Trophoblast cell (in vitro differentiated cells and primary cell): ENCODE measurements at regions not wholly inside any gene's neighbourhood (a gene's known extent, or its start where the extent isn't known, plus 50 kb on each side); places are given as distances from the start of the nearest gene placed in this dataset.

Source experiments
- DNase-seq, 2 donors: peaks; one replicate each; pipeline ENCODE4 v3.0.0-alpha.2; 2016
- H2AFZ ChIP-seq: 2 replicates; pipeline ENCODE4 v1.6.1; 2013; ENCODE audit warnings: low read length, moderate library complexity, mild to moderate bottlenecking; ENCODE audit not compliant: insufficient read depth, poor library complexity
- H2AK5ac ChIP-seq: 2 replicates; pipeline ENCODE4 v1.6.1; 2013; ENCODE audit warnings: mild to moderate bottlenecking, low read length
- H2BK120ac ChIP-seq: 2 replicates; pipeline ENCODE4 v1.6.1; 2013; ENCODE audit warnings: low read length, mild to moderate bottlenecking, moderate library complexity; ENCODE audit not compliant: insufficient read depth, poor library complexity
- H2BK12ac ChIP-seq: 2 replicates; pipeline ENCODE4 v1.6.1; 2013; ENCODE audit warnings: mild to moderate bottlenecking, low read length, moderate library complexity
- H2BK5ac ChIP-seq: 2 replicates; pipeline ENCODE4 v1.6.1; 2013; ENCODE audit warnings: low read length, low read depth, moderate library complexity, mild to moderate bottlenecking; ENCODE audit not compliant: poor library complexity
- H3K14ac ChIP-seq: 2 replicates; pipeline ENCODE4 v1.6.1; 2013; ENCODE audit warnings: mild to moderate bottlenecking, low read length
- H3K18ac ChIP-seq: 2 replicates; pipeline ENCODE4 v1.6.1; 2013; ENCODE audit warnings: mild to moderate bottlenecking, low read length
- H3K23ac ChIP-seq: 2 replicates; pipeline ENCODE4 v1.6.1; 2013; ENCODE audit warnings: low read length
- H3K27ac ChIP-seq: 2 replicates; pipeline ENCODE4 v1.5.1; 2013; ENCODE audit warnings: low read depth, mild to moderate bottlenecking, inconsistent platforms, low read length, moderate library complexity
- H3K27me3 ChIP-seq: 2 replicates; pipeline ENCODE4 v1.6.1; 2013; ENCODE audit warnings: inconsistent platforms, mild to moderate bottlenecking, low read length, moderate library complexity; ENCODE audit not compliant: insufficient read depth
- H3K36me3 ChIP-seq, 2 experiments: 1 replicate in 1 of 2; 2 replicates in 1 of 2; pipeline ENCODE4 v1.6.1; 2013; ENCODE audit warnings: low read length in 2 of 2, mild to moderate bottlenecking in 2 of 2, moderate library complexity in 1 of 2; ENCODE audit not compliant: insufficient read depth in 2 of 2, control insufficient read depth in 1 of 2
- H3K4ac ChIP-seq: 2 replicates; pipeline ENCODE4 v1.6.1; 2013; ENCODE audit warnings: low read depth, mild to moderate bottlenecking, low read length, moderate library complexity
- H3K4me1 ChIP-seq, 2 experiments: 1 replicate in 1 of 2; 2 replicates in 1 of 2; pipeline ENCODE4 v1.6.1; 2013; ENCODE audit warnings: low read length in 2 of 2, mild to moderate bottlenecking in 2 of 2, moderate library complexity in 1 of 2; ENCODE audit not compliant: insufficient read depth in 2 of 2, control insufficient read depth in 1 of 2
- H3K4me2 ChIP-seq: 2 replicates; pipeline ENCODE4 v1.6.1; 2013; ENCODE audit warnings: inconsistent platforms, mild to moderate bottlenecking, low read length, moderate library complexity
- H3K4me3 ChIP-seq: 2 replicates; pipeline ENCODE4 v1.5.1; 2013; ENCODE audit warnings: mild to moderate bottlenecking, low read depth, low read length, inconsistent platforms
- H3K79me1 ChIP-seq: one replicate; pipeline ENCODE4 v1.6.1; 2013; ENCODE audit warnings: low read length
- H3K79me2 ChIP-seq: 2 replicates; pipeline ENCODE4 v1.6.1; 2013; ENCODE audit warnings: low read length, mild to moderate bottlenecking; ENCODE audit not compliant: control insufficient read depth, insufficient read depth, poor library complexity
- H3K9ac ChIP-seq: 2 replicates; pipeline ENCODE4 v1.6.1; 2013; ENCODE audit warnings: mild to moderate bottlenecking, low read length
- H3K9me3 ChIP-seq: 2 replicates; pipeline ENCODE4 v1.6.1; 2013; ENCODE audit warnings: low read depth, mild to moderate bottlenecking, control low read depth, inconsistent platforms, low read length; ENCODE audit not compliant: insufficient read depth
- H4K12ac ChIP-seq: 2 replicates; pipeline ENCODE4 v1.6.1; 2013; ENCODE audit warnings: low read depth, mild to moderate bottlenecking, low read length, moderate library complexity
- H4K8ac ChIP-seq: 2 replicates; pipeline ENCODE4 v1.6.1; 2013; ENCODE audit warnings: low read depth, mild to moderate bottlenecking, low read length, moderate library complexity
- H4K91ac ChIP-seq: one replicate; pipeline ENCODE4 v1.6.1; 2013; ENCODE audit warnings: low read depth, mild to moderate bottlenecking, low read length, moderate library complexity
- WGBS: extraction: QIAGEN DNeasy Blood & Tissue Kit; methylation state at CpG from one replicate; pipeline ENCODE4 v1.1.7; 2013; ENCODE audit warnings: missing lambda C conversion rate; ENCODE audit not compliant: insufficient read length, insufficient coverage; ENCODE audit errors: extremely low coverage; 5-methylcytosine and 5-hydroxymethylcytosine counted together

DNA sequence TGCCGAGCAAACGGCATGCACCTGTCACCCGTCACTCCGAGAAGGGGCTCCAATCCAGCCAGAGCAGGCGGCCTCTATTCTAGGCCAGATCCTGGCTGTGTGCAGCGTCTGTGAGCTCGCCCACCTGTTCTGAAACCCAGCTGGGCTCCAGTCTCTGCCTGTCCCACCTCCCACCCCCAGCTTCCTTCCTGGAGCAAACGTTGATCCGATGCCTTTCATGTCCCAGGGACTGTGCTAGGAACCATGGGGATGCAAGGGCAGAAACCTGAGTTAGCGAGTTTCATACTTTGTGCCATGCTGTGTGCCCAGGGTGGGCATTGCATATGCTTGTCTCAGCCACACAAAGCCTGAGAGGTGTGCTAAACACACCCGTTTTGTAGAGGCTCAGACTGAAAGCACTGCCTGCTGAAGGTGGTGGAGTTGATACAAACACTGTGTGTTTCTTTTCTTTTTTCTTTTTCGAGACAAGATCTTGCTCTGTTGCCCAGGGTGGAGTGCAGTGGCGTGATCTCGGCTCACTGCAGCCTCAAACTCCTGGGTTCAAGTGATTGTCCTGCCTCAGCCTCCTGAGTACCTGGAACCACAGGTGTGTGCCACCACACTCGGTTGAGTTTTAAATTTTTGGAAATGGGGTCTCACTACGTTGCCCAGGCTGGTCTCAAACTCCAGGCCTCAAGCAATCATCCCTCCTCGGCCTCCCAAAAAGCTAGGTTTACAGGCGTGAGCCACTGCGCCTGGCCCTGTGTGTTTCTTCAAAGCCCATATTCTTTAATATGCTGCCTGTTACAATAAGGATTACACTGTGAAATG, 84.1 kb upstream of the MED13L start:
- no peaks in the 10 kb centered on the region for H3K27me3 ChIP-seq
- no peak overlapping the region for H2BK5ac ChIP-seq
- DNase-seq = no peak
- H3K27ac ChIP-seq = no peak overlapping the region
- H3K9ac ChIP-seq = no peak overlapping the region
- no peak overlapping the region for H4K12ac ChIP-seq
- H2BK120ac ChIP-seq = no peak overlapping the region
- no peak overlapping the region for H2AFZ ChIP-seq
- no peak overlapping the region for H3K23ac ChIP-seq
- H2AK5ac ChIP-seq = no peak overlapping the region
- no peak overlapping the region for H3K4ac ChIP-seq
- H3K14ac ChIP-seq = no peak overlapping the region
- H2BK12ac ChIP-seq = no peak overlapping the region
- no peak overlapping the region for H3K4me3 ChIP-seq
- peaks cover 2 to 5% of the 10 kb centered on the region in 2 experiments for H3K4me1 ChIP-seq
- H3K18ac ChIP-seq = no peak overlapping the region
- no peaks in the 10 kb centered on the region for H3K79me2 ChIP-seq
- WGBS = no CpG with 5 or more reads among the region's 19 CpGs
- no peaks in the 10 kb centered on the region for H3K36me3 ChIP-seq
- no peak overlapping the region for H4K91ac ChIP-seq
- H3K9me3 ChIP-seq = no peaks in the 10 kb centered on the region
- no peak overlapping the region for H4K8ac ChIP-seq
- no peaks in the 10 kb centered on the region for H3K79me1 ChIP-seq
- no peak overlapping the region for H3K4me2 ChIP-seq

DNA sequence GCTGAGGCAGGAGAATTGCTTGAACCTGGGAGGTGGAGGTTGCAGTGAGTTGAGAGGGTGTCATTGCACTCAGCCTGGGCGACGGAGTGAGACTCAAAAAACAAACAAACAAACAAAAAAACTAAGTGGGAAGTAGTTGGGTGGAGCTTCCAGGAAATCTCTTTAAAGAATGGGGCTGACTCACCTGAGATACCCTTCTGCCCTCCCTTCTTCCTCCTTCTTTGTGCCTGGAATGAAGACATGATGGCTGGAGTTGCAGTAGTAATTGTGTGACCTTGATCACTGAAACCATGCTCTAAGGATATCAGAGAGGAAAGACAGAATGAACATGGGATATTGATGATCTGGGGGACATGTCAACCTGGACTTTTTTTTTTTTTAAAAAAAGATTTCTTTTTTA, 87.6 kb upstream of the MED13L start:
- Histone ChIP-seq H2AK5ac (no peak overlapping the region), H3K4me1 (peaks cover 3% of the 10 kb centered on the region in 2 experiments), H2BK120ac (no peak overlapping the region), H4K12ac (no peak overlapping the region), H3K9me3 (no peaks in the 10 kb centered on the region), H2BK5ac (no peak overlapping the region), H3K36me3 (no peaks in the 10 kb centered on the region), H3K27ac (no peak overlapping the region), H3K14ac (no peak overlapping the region), H3K9ac (no peak overlapping the region), H4K91ac (no peak overlapping the region), H2BK12ac (no peak overlapping the region), H3K4me2 (no peak overlapping the region), H4K8ac (no peak overlapping the region), H3K4me3 (no peak overlapping the region), H3K23ac (no peak overlapping the region), H3K79me1 (peaks cover 8% of the 10 kb centered on the region), H3K79me2 (no peaks in the 10 kb centered on the region), H3K27me3 (no peaks in the 10 kb centered on the region), H2AFZ (no peak overlapping the region), H3K4ac (no peak overlapping the region), H3K18ac (no peak overlapping the region)
- WGBS = no CpG with 5 or more reads among the region's 2 CpGs
- peak; percentile 70 to 87 for DNase-seq

DNA sequence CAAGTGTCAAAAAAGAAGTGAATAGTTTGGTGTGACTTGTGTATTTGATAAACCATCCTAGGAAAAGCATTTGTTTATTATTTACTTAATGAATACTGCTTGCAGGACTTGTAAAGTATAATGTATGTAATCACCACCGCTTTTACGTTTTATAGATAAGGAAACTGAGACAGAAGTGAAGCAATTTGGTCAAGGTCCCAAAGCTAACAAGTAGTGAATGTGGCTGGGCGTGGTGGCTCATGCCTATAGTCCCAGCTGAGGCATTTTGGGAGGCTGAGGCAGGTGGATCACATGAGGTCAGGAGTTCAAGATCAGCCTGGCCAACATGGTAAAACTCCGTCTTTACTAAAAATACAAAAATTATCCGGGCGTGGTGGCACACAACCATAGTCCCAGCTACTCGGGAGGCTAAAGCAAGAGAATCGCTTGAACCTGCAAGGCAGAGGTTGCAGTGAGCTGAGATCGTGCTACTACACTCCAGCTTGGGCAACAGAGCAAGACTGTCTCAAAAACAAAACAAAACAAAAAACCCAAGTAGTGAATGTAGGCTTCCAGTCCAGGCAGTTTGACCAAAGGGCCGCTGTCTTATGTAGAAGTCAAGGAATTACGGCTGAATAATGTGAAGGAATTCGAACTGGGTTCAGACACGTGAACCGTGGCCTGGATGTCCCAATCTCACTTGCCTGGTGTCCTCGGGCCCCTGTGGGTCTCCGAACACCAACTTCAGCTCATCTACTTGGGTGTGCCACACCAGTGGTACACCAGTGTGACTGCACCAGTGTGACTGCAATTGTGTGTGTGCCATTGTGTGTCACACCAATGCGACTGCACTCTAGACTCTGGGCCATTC, 88.3 kb upstream of the MED13L start:
- Histone ChIP-seq H3K14ac (no peak overlapping the region), H3K36me3 (no peaks in the 10 kb centered on the region), H2BK12ac (no peak overlapping the region), H2BK5ac (no peak overlapping the region), H4K91ac (no peak overlapping the region), H2AFZ (no peak overlapping the region), H4K12ac (no peak overlapping the region), H3K4ac (no peak overlapping the region), H3K18ac (no peak overlapping the region), H3K9me3 (no peaks in the 10 kb centered on the region), H3K79me1 (peaks cover 12% of the 10 kb centered on the region), H2BK120ac (no peak overlapping the region), H4K8ac (no peak overlapping the region), H3K27me3 (no peaks in the 10 kb centered on the region), H3K9ac (no peak overlapping the region), H3K79me2 (no peaks in the 10 kb centered on the region), H2AK5ac (no peak overlapping the region), H3K27ac (no peak overlapping the region), H3K4me3 (no peak overlapping the region), H3K23ac (no peak overlapping the region), H3K4me1 (peaks cover 6 to 8% of the 10 kb centered on the region in 2 experiments), H3K4me2 (no peak overlapping the region)
- no CpG with 5 or more reads among the region's 17 CpGs for WGBS
- DNase-seq = peak; percentile 89 to 95

DNA sequence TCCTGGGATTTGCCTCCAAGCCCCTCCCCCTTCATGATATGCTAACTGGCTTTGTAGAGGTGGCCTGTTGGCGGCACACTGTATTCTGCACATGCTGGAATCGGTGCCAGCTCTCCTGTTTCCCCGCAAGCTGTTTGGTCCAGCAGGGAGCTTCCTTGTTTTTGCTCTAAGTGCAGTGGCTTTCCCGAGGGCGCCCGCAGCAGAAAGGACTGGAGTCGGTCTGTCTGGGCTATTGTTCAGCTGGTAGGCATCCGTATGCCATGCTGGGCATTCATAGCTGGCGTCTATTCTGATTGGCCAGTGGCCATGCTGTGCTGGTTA, 88.9 kb upstream of the MED13L start:
- H3K36me3 ChIP-seq = no peaks in the 10 kb centered on the region
- no peaks in the 10 kb centered on the region for H3K79me2 ChIP-seq
- no peak overlapping the region for H2BK12ac ChIP-seq
- H2AFZ ChIP-seq = no peak overlapping the region
- no peak overlapping the region for H4K91ac ChIP-seq
- H3K27ac ChIP-seq = no peak overlapping the region
- H4K8ac ChIP-seq = no peak overlapping the region
- DNase-seq = peak; percentile 59 to 74
- H2AK5ac ChIP-seq = no peak overlapping the region
- H3K9me3 ChIP-seq = no peaks in the 10 kb centered on the region
- peaks cover 14% of the 10 kb centered on the region for H3K79me1 ChIP-seq
- no peak overlapping the region for H4K12ac ChIP-seq
- no peak overlapping the region for H2BK120ac ChIP-seq
- H3K23ac ChIP-seq = no peak overlapping the region
- no peak overlapping the region for H3K9ac ChIP-seq
- H3K18ac ChIP-seq = no peak overlapping the region
- peaks cover 6 to 9% of the 10 kb centered on the region in 2 experiments for H3K4me1 ChIP-seq
- H3K4me3 ChIP-seq = no peak overlapping the region
- H3K27me3 ChIP-seq = no peaks in the 10 kb centered on the region
- H2BK5ac ChIP-seq = no peak overlapping the region
- H3K14ac ChIP-seq = no peak overlapping the region
- H3K4ac ChIP-seq = no peak overlapping the region
- WGBS = no CpG with 5 or more reads among the region's 9 CpGs
- no peak overlapping the region for H3K4me2 ChIP-seq
